Thyroid gland (tissue), 4 donors: ENCODE measurements at regions not wholly inside any gene's neighbourhood (a gene's known extent, or its start where the extent isn't known, plus 50 kb on each side); places are given as distances from the start of the nearest gene placed in this dataset.

ENCODE experiments used
- CTCF ChIP-seq, 6 experiments: fragments of 200-600 bp in 3 of 6; fragments of 450-650 bp in 3 of 6; sonication (generic) in 3 of 6; IDR thresholded peaks; one replicate each; pipeline ENCODE4 v1.5.1; 2016 to 2019; ENCODE audit warnings: antibody characterized with exemption in 6 of 6, mild to moderate bottlenecking in 2 of 6, inconsistent platforms in 1 of 6, moderate library complexity in 1 of 6
- POLR2A ChIP-seq, 2 donors: fragments of 450-650 bp; IDR thresholded peaks; one replicate each; pipeline ENCODE4 v1.6.1; 2017; ENCODE audit warnings: antibody characterized with exemption in 2 of 2, mild to moderate bottlenecking in 2 of 2, moderate library complexity in 1 of 2

- TF ChIP-seq CTCF (IDR thresholded peaks at IDR 0.05) (no peak), POLR2A (IDR thresholded peaks at IDR 0.05) (no peak)
Observed at GRCh38 chr14:29175706-29176105, 409.1 kb downstream of the FOXG1 start.
